Fibroblast of villous mesenchyme (primary cell): ENCODE measurements at regions not wholly inside any gene's neighbourhood (a gene's known extent, or its start where the extent isn't known, plus 50 kb on each side); places are given as distances from the start of the nearest gene placed in this dataset.

Experiments used
- DNase-seq: peaks from one replicate; pipeline ENCODE4 v3.0.0-alpha.2; 2010; ENCODE audit warnings: low read depth
- H3K4me3 ChIP-seq: 2 replicates; pipeline ENCODE4 v1.5.1; 2011; ENCODE audit warnings: low read depth, mild to moderate bottlenecking, low read length
- TF ChIP-seq, protein P1 (sequence below): IDR thresholded peaks from 2 replicates; pipeline ENCODE4 v1.5.1; 2012; ENCODE audit warnings: low read depth, mild to moderate bottlenecking, low read length; ENCODE audit not compliant: insufficient read depth

DNA sequence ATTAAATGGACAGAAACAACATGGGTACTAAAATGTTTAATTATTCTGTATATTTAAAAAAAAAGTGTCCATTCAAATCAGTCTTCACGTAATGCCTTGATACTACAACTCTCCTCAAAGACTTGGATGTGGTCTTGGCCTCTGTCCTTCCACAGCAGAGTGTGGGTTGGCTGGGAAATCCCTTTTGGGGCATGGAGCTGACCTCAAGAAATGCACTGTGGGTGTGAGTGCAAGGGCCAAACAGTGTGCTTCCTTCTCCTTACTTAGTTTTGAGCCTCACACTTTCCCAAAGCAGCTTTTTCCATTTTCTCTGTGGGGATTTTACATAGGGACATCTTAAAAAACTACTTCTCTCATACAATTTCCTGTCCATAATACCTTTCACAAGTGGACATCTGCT, 607.4 kb downstream of the EFNB2 start:
- DNase-seq: no peak
- TF ChIP-seq, protein P1, sequence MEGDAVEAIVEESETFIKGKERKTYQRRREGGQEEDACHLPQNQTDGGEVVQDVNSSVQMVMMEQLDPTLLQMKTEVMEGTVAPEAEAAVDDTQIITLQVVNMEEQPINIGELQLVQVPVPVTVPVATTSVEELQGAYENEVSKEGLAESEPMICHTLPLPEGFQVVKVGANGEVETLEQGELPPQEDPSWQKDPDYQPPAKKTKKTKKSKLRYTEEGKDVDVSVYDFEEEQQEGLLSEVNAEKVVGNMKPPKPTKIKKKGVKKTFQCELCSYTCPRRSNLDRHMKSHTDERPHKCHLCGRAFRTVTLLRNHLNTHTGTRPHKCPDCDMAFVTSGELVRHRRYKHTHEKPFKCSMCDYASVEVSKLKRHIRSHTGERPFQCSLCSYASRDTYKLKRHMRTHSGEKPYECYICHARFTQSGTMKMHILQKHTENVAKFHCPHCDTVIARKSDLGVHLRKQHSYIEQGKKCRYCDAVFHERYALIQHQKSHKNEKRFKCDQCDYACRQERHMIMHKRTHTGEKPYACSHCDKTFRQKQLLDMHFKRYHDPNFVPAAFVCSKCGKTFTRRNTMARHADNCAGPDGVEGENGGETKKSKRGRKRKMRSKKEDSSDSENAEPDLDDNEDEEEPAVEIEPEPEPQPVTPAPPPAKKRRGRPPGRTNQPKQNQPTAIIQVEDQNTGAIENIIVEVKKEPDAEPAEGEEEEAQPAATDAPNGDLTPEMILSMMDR: no peak
- no peak overlapping the region for H3K4me3 ChIP-seq

DNA sequence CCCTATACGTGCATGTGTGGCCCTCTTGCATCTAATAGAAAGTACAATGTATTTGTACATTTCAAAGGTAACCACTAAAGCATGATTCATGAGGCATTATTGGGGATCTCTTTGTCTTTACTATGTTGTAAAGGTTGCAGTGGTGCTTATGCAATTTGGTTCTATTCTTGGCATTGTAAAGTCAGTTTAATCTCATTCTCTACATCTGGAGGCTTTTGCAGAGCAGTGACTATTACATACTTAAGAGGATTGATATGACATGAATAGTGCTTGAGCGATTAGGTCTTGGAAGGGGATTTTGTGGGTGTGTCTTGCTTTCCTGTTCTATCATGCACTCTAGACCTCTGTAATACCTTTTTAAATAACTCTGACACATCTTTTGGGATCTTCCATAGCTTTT, 610.0 kb downstream of the EFNB2 start:
- no peak overlapping the region for H3K4me3 ChIP-seq
- TF ChIP-seq, protein P1: no peak
- peak; percentile 57 for DNase-seq

DNA sequence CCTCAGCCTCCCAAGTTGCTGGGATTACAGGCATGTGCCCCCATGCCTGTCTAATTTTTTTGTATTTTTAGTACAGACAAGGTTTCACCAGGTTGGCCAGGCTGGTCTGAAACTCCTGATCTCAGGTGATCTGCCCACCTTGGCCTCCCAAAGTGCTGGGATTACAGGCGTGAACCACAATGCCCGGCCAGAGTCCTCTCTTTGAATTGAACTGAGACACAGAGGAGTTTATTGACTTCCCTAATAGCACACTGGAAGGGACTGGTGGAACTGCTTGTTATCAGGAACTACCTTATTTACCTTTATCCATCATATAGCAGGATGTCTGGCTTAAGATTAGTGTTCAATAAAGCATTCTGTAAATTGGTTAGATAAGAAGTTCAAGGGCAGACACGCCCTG, 613.8 kb downstream of the EFNB2 start:
- no peak for DNase-seq
- no peak overlapping the region for H3K4me3 ChIP-seq
- TF ChIP-seq, protein P1: no peak

DNA sequence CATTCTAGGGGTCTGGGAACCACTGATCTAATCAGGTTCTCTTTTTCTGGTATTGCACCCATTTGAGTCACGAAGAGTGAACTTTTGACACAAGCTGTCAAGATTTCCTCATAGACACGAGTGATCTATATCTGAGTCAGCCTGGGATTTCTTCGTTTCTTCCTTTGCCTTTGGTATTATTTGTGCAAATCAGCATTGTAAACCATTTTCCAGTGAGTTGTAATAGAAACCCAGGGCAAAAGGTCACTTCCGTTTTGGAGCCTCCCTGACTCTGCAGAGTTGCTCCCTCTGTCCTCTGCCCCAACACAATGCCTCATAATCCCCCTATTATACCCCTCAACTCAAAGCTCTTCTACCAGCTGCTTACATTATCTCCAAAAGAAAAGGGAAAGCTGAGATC, 615.1 kb downstream of the EFNB2 start:
- TF ChIP-seq, protein P1: no peak
- no peak overlapping the region for H3K4me3 ChIP-seq
- peak; percentile 71 for DNase-seq

DNA sequence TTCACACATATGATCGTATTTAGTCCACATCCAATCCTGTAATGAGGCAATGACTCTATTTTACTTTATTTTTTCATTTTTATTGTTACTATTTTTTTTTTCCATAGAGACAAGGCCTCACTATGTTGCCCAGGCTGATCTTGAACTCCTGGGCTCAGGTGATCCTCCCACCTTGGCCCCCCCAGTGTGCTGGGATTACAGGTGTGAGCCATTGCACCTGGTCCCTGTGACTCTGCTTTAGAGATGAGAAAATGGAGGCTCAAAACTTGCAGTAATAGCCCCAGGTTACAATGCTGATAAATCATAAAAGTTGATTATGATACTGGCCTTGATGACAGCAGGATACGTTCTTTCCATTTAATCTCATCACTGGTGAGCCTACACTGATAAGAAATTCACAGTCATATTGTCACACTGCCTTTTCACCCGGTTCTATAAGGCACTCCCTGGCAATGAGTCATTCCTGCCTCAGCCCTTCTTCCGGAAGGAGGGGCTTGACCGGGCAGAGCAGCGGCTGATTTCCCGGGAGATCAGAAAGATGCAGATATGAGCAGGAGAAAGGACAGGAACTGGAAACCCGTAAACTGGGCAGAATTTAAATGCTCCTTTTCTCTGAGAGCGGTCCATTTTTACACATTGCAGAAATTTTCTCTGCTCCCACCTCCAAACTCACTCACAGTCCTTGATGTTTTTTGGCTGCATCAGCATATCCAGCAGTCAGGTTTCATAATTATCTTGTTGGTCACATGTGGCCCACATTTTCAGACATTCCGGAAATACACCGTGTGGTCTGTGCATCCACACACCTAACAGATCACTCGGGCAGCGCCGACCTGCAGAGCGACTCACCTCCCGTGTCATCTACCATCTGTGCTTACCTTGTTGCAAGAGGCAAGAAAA, 616.4 kb downstream of the EFNB2 start:
- H3K4me3 ChIP-seq: peak overlapping the region; percentile 7
- TF ChIP-seq, protein P1: no peak
- DNase-seq: peak; percentile 76

DNA sequence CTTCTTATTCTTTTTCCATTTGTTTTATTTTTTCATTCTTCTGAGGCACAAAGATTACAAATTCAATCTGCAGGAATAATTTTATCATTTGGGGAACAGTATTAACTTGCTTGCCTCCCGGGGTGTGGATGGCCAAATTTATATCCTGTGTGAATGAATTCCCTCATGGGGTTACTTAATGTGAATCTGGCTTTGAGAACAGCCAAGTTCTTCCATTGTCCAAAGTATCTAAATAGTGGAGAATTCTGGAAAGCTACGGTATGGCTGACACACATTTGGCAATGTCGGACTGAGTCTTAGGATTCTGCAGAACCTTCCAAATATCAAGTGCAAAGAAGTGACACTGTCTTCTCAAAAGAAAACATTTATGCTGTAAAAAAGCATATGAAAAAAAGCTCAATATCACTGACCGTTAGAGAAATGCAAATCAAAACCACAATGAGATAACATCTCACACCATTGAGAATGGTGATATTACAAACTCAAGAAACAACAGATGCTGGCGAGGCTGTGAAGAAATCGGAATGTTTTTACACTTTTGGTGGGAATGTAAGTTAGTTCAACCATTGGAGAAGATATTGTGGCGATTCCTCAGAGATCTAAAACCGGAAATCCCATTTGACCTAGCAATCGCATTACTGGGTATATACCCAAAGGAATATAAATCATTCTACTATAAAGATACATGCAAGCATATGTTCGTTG, 620.2 kb downstream of the EFNB2 start:
- TF ChIP-seq, protein P1: no peak
- H3K4me3 ChIP-seq: no peak overlapping the region
- DNase-seq: no peak
